DMS53 treated with DMSO at 0.1 percent for 48 hours (cell line): ENCODE measurements at regions not wholly inside any gene's neighbourhood (a gene's known extent, or its start where the extent isn't known, plus 50 kb on each side); places are given as distances from the start of the nearest gene placed in this dataset.

Source experiments
- DNase-seq: peaks from one replicate; lab custom pipeline; 2025; ENCODE audit not compliant: unreplicated experiment; lab: John Stamatoyannopoulos, UW

DNA sequence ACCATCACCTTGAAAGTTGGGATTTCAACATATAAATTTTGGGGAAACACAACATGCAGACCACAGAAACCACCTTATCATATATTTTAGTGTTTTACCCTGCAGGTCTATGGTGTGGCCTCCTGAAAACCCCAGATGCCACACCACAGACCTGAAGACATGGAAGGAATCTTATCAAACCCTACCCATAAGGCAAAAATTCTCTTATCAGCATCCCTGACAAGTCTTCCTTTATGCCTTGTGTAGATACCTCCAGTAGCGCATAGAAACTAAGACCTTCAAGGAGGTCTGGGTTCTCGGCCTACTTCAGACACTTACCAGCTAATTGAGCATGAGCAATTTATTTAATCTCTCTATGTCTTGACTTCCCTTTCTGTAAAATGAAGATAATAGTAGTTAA, 59.1 kb upstream of the SLC14A2 start:
- DNase-seq = no peak

DNA sequence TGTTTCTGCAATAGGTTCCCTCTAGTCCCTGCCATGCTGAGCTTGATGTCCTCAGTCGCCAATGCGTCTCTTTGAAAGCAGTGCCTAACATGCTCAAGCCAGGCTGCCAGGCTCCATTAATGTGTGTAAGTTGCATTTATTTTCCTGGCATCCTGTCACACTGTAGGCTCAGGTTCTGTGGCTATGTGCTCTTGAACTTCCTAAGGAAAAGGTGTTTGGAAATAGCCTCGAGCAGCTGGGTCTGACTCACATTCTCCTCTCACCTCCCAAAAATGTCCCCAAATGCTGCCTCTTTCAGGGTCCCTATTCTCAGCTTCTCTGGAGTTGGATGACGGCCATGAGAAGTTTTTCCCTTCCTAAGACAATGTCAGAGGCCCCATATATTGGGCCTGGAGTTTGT, 58.0 kb upstream of the SLC14A2 start:
- DNase-seq = no peak

DNA sequence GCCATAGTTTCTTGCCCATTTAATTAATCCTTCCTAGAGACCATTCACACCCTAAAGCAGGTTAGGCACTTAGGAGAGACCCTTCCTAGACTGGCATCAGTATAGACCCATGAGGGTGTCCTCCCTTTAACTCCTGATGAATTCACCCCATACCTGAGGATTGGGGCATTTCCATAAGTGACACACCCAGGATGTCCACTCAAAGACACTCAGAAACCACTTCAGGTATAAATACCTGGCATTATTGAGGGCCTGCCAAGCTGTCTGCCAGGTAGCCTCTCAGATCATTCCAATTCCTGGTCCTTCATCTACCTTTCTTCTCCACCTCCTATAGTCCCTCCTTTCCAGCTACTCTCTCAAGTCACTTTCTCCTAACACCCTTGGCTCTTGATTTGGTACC, 57.5 kb upstream of the SLC14A2 start:
- no peak for DNase-seq

DNA sequence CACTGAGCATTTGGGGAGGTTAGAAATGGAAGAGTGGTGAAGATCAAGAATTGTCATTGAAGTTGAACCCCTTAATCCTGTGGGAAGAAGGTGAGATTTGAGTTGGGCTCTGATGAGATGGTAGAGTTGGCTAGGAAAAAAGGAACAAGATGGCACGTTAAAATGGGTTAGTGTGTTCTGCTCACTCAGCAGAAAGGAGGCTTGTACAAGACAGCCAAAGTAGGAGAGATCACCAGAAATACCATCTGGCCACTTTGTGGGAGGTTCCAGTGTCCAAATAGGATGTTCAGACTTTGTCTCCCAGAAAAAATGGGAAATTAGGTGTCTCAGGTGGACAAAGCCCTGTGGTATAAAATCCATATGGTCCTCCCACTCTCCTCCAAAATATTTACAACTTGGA, 56.0 kb upstream of the SLC14A2 start:
- DNase-seq = no peak

DNA sequence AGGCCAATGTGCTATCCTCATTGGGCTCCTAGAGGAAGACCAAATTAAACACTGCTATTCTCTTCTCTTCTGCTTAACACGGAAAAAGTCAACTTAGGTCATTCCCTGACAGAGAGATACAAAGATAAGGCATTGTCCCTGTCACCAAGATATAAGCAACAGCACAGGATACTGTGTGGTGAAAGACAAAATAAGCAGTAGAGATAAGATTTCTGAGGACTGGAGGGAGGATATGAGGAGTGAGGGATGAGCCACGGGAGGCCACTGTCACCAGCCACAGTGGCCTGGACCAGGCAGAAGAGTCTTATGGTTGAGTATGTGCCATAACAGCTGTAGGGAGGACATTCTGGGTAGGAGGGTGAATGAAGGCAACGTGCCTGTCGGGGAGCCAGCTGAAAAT, 54.4 kb upstream of the SLC14A2 start:
- no peak for DNase-seq

DNA sequence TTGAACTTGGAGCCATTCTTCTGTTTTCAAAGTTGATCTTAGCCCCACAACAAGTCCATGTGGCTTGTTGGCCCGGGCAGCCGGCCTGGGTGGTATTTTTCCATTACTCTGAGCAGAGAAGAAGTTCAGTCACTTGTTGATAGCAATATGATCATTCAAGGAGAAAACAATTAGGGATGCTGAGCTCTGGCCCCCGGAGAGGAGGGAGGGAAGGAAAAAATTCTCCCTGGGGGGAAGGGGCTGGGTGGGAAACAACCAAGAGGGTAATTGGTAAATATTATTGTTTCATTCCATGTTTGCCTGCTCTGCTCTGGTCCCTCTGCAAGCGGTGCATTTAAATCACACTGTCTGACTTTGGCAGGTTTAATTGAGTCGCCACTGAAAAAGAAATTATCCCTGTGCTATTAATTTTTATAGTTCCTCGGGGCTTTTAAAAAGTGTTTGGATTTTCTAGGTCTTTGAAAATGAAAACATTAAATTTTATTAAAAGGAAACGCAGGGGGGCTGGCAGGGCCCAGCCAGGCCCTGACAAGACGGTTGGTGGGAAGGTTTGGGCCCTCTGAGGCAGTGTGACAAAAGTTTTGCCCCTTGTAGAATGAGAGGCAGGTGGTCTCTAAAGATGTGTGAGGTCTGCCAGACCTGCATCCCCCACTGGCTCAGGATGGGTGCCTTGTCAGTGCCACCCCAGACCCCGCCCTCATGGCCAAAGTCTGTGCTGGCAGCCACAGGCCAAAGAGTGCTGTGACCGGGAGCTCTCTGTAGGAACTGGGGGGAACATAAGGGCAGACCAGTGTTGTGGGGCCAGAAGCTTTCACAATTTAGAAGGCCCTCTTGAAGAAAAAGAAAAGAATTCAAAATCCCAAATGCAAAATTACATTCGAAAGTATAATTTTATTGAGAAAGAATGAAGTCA, 52.5 kb upstream of the SLC14A2 start:
- DNase-seq = no peak

DNA sequence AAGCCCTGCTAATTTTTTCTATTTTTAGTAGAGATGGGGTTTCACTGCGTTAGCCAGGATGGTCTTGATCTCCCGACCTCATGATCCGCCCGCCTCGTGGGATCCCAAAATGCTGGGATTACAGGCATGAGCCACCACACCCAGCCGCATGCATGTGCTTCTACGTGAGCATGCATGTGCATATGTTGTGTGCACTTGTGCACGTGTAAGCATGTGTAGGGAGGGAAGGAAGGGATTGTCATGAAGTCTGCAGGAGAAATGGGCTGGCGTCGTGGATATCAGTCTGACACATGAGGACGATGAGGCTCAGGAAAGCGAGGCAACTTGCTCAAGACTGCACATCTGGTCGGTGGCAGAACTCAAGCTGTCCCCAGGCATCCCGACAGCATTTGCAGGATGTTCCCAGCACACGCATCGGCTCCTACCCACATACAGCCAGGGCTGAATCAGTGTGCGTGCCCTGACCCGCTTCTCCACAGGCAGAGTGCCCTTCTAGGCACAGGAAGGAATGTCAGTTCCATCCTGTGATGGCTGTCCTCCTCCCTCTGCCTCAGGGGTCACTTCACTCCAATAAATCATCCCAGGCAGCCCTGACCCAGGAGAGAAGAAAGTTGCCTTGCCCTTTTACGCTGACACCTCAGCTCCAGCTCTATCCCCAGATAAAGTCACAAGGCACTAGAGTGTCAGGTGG, 49.9 kb upstream of the SLC14A2 start:
- DNase-seq = no peak
